ENCODE measurements at regions not wholly inside any gene's neighbourhood (a gene's known extent, or its start where the extent isn't known, plus 50 kb on each side); places are given as distances from the start of the nearest gene placed in this dataset.

- no peak for TF ChIP-seq CTCF (IDR thresholded peaks at IDR 0.05)
- H3K27me3 Mint-ChIP-seq (ENCODE audit: insufficient read depth) = no peaks in the 10 kb centered on the region
- H3K4me1 Mint-ChIP-seq (ENCODE audit: low read depth) = no peaks in the 10 kb centered on the region
- no peak overlapping the region for H3K27ac Mint-ChIP-seq
- no peak for DNase-seq
- no peak overlapping the region for H3K4me3 Mint-ChIP-seq
- peaks cover 15% of the 10 kb centered on the region for H3K9me3 Mint-ChIP-seq
- H3K36me3 Mint-ChIP-seq (ENCODE audit: low read depth) = no peaks in the 10 kb centered on the region; the same call in 1 of the 2 replicates
These were observed 114.1 kb upstream of the SESN3 start for GRCh38 chr11:95344932-95345642.

- no peak for DNase-seq
- no peaks in the 10 kb centered on the region for H3K4me1 Mint-ChIP-seq (ENCODE audit: low read depth)
- TF ChIP-seq CTCF (IDR thresholded peaks at IDR 0.05) = no peak
These were observed 110.2 kb upstream of the SESN3 start for GRCh38 chr11:95341221-95341620.

GRCh38 chr11:95339086-95339901, 108.3 kb upstream of the SESN3 start:
- H3K36me3 Mint-ChIP-seq (ENCODE audit: low read depth) = no peaks in the 10 kb centered on the region; the same call in 1 of the 2 replicates
- no peak overlapping the region for H3K27ac Mint-ChIP-seq
- TF ChIP-seq CTCF (IDR thresholded peaks at IDR 0.05) = no peak
- H3K9me3 Mint-ChIP-seq = peaks cover 6% of the 10 kb centered on the region
- no peak for DNase-seq
- no peak overlapping the region for H3K4me3 Mint-ChIP-seq
- H3K27me3 Mint-ChIP-seq (ENCODE audit: insufficient read depth) = no peaks in the 10 kb centered on the region; the same call in 1 of the 2 replicates
- H3K4me1 Mint-ChIP-seq (ENCODE audit: low read depth) = no peaks in the 10 kb centered on the region

More at GRCh38 chr11:95341221-95341620, 110.2 kb upstream of the SESN3 start:
- Mint-ChIP-seq H3K9me3 (peaks cover 6% of the 10 kb centered on the region), H3K4me3 (no peak overlapping the region), H3K27me3 (ENCODE audit: insufficient read depth) (no peaks in the 10 kb centered on the region), H3K27ac (no peak overlapping the region), H3K36me3 (ENCODE audit: low read depth) (no peaks in the 10 kb centered on the region; the same call in 1 of the 2 replicates)

GRCh38 chr11:95338430-95338991, 107.5 kb upstream of the SESN3 start:
- H3K4me1 Mint-ChIP-seq (ENCODE audit: low read depth) = no peaks in the 10 kb centered on the region
- H3K36me3 Mint-ChIP-seq (ENCODE audit: low read depth) = no peaks in the 10 kb centered on the region; the same call in 1 of the 2 replicates
- no peak for DNase-seq

More at GRCh38 chr11:95338430-95338991, 107.5 kb upstream of the SESN3 start:
- Mint-ChIP-seq H3K4me3 (no peak overlapping the region), H3K9me3 (peaks cover 6% of the 10 kb centered on the region), H3K27me3 (ENCODE audit: insufficient read depth) (no peaks in the 10 kb centered on the region; the same call in 1 of the 2 replicates), H3K27ac (no peak overlapping the region)
- no peak for TF ChIP-seq CTCF (IDR thresholded peaks at IDR 0.05)

All from HFFc6 (cell line).